CD4-positive, alpha-beta T cell treated with Interferon alpha-2 for 1 hour (primary cell): ENCODE measurements at regions not wholly inside any gene's neighbourhood (a gene's known extent, or its start where the extent isn't known, plus 50 kb on each side); places are given as distances from the start of the nearest gene placed in this dataset.
"Not testable (repeated sequence)": the region's sequence is repeated elsewhere in the genome, so short reads cannot be mapped to it uniquely, and the experiment has no call there.

ENCODE experiments used
- DNase-seq, 2 donors: peaks; one replicate each; pipeline ENCODE4 v3.0.0-alpha.2; 2020 to 2022

- DNase-seq, result no peak
Measured at GRCh38 chr17:34771891-34772290, 189.4 kb downstream of the CCT6B start.

GRCh38 chr17:34770586-34770985 lies 190.7 kb downstream of the CCT6B start:
- DNase-seq, result no peak

GRCh38 chr17:34769899-34770298 lies 190.5 kb downstream of the TMEM132E start:
- DNase-seq, result no peak

GRCh38 chr17:34769049-34769448 lies 189.7 kb downstream of the TMEM132E start:
- no peak for DNase-seq

GRCh38 chr17:34765291-34765690 lies 185.9 kb downstream of the TMEM132E start:
- DNase-seq, result no peak

- DNase-seq, result no peak
Measured at GRCh38 chr17:34764716-34765115, 185.3 kb downstream of the TMEM132E start.

- no peak for DNase-seq
Measured at GRCh38 chr17:34763728-34764665, 184.6 kb downstream of the TMEM132E start.

GRCh38 chr17:34762078-34762477 lies 182.7 kb downstream of the TMEM132E start:
- DNase-seq, result no peak

- no peak for DNase-seq
Measured at GRCh38 chr17:34761646-34762045, 182.3 kb downstream of the TMEM132E start.

GRCh38 chr17:34760931-34761495 lies 181.6 kb downstream of the TMEM132E start:
- no peak for DNase-seq

- DNase-seq, result no peak
Measured at GRCh38 chr17:34758718-34759117, 179.3 kb downstream of the TMEM132E start.

- DNase-seq, result no peak
Measured at GRCh38 chr17:34758316-34758715, 178.9 kb downstream of the TMEM132E start.

- no peak for DNase-seq
Measured at GRCh38 chr17:34757611-34758010, 178.2 kb downstream of the TMEM132E start.

- DNase-seq, result no peak
Measured at GRCh38 chr17:34757106-34757505, 177.7 kb downstream of the TMEM132E start.

- no peak for DNase-seq
Measured at GRCh38 chr17:34756637-34757021, 177.2 kb downstream of the TMEM132E start.

- no peak for DNase-seq
Measured at GRCh38 chr17:34755981-34756636, 176.7 kb downstream of the TMEM132E start.

GRCh38 chr17:34755371-34755770 lies 176.0 kb downstream of the TMEM132E start:
- DNase-seq, result no peak

- no peak for DNase-seq
Measured at GRCh38 chr17:34750004-34750403, 170.6 kb downstream of the TMEM132E start.

- DNase-seq, result no peak
Measured at GRCh38 chr17:34741967-34742366, 162.6 kb downstream of the TMEM132E start.

GRCh38 chr17:34740565-34741520 lies 161.5 kb downstream of the TMEM132E start:
- DNase-seq, result no peak

- no peak for DNase-seq
Measured at GRCh38 chr17:34739386-34739785, 160.0 kb downstream of the TMEM132E start.

GRCh38 chr17:34737673-34738072 lies 158.3 kb downstream of the TMEM132E start:
- not testable (repeated sequence) for DNase-seq

GRCh38 chr17:34736611-34737010 lies 157.2 kb downstream of the TMEM132E start:
- no peak for DNase-seq
